HG03439 (cell line): ENCODE measurements at regions not wholly inside any gene's neighbourhood (a gene's known extent, or its start where the extent isn't known, plus 50 kb on each side); places are given as distances from the start of the nearest gene placed in this dataset.
"Not testable (repeated sequence)": the region's sequence is repeated elsewhere in the genome, so short reads cannot be mapped to it uniquely, and the experiment has no call there.

Source experiments
- ATAC-seq: cut with Tn5 transposase; IDR thresholded peaks from one replicate; pipeline ENCODE4 v1.9.1; 2021; ENCODE audit warnings: mild to moderate bottlenecking, moderate library complexity; ENCODE audit not compliant: unreplicated experiment

GRCh38 chr6:105858639-105859038 is 227.5 kb upstream of the PRDM1 start:
- not testable (repeated sequence) for ATAC-seq

GRCh38 chr6:105855433-105855832 is 230.7 kb upstream of the PRDM1 start:
- no peak for ATAC-seq

- not testable (repeated sequence) for ATAC-seq
These were observed 232.2 kb upstream of the PRDM1 start for GRCh38 chr6:105853979-105854378.

GRCh38 chr6:105851606-105852005 is 234.5 kb upstream of the PRDM1 start:
- no peak for ATAC-seq

GRCh38 chr6:105851113-105851580 is 235.0 kb upstream of the PRDM1 start:
- no peak for ATAC-seq

- no peak for ATAC-seq
These were observed 235.6 kb upstream of the PRDM1 start for GRCh38 chr6:105850261-105851112.

- ATAC-seq: no peak
These were observed 236.4 kb upstream of the PRDM1 start for GRCh38 chr6:105849746-105850145.

GRCh38 chr6:105847433-105847832 is 238.7 kb upstream of the PRDM1 start:
- ATAC-seq: no peak

- ATAC-seq: no peak
These were observed 241.8 kb upstream of the PRDM1 start for GRCh38 chr6:105844275-105844883.

GRCh38 chr6:105839266-105839665 is 246.9 kb upstream of the PRDM1 start:
- no peak for ATAC-seq

- no peak for ATAC-seq
These were observed 248.0 kb upstream of the PRDM1 start for GRCh38 chr6:105838171-105838570.

- ATAC-seq: no peak
These were observed 249.2 kb upstream of the PRDM1 start for GRCh38 chr6:105836889-105837288.

- ATAC-seq: no peak
These were observed 249.8 kb upstream of the PRDM1 start for GRCh38 chr6:105836379-105836778.

- ATAC-seq: no peak
These were observed 250.8 kb upstream of the PRDM1 start for GRCh38 chr6:105835373-105835772.

- ATAC-seq: no peak
These were observed 251.9 kb upstream of the PRDM1 start for GRCh38 chr6:105833959-105834947.

GRCh38 chr6:105832313-105832761 is 253.8 kb upstream of the PRDM1 start:
- no peak for ATAC-seq

GRCh38 chr6:105831311-105832097 is 254.6 kb upstream of the PRDM1 start:
- ATAC-seq: no peak

GRCh38 chr6:105825210-105825609 is 260.9 kb upstream of the PRDM1 start:
- ATAC-seq: no peak

GRCh38 chr6:105824732-105825131 is 261.4 kb upstream of the PRDM1 start:
- peak; percentile 64 for ATAC-seq

GRCh38 chr6:105821777-105822176 is 264.4 kb upstream of the PRDM1 start:
- no peak for ATAC-seq
